HG03045 (cell line): ENCODE measurements at regions not wholly inside any gene's neighbourhood (a gene's known extent, or its start where the extent isn't known, plus 50 kb on each side); places are given as distances from the start of the nearest gene placed in this dataset.
"Not testable (repeated sequence)": the region's sequence is repeated elsewhere in the genome, so short reads cannot be mapped to it uniquely, and the experiment has no call there.

Experiments used
- ATAC-seq: cut with Tn5 transposase; IDR thresholded peaks from one replicate; pipeline ENCODE4 v1.9.1; 2021; ENCODE audit warnings: mild to moderate bottlenecking, moderate library complexity; ENCODE audit not compliant: unreplicated experiment

DNA sequence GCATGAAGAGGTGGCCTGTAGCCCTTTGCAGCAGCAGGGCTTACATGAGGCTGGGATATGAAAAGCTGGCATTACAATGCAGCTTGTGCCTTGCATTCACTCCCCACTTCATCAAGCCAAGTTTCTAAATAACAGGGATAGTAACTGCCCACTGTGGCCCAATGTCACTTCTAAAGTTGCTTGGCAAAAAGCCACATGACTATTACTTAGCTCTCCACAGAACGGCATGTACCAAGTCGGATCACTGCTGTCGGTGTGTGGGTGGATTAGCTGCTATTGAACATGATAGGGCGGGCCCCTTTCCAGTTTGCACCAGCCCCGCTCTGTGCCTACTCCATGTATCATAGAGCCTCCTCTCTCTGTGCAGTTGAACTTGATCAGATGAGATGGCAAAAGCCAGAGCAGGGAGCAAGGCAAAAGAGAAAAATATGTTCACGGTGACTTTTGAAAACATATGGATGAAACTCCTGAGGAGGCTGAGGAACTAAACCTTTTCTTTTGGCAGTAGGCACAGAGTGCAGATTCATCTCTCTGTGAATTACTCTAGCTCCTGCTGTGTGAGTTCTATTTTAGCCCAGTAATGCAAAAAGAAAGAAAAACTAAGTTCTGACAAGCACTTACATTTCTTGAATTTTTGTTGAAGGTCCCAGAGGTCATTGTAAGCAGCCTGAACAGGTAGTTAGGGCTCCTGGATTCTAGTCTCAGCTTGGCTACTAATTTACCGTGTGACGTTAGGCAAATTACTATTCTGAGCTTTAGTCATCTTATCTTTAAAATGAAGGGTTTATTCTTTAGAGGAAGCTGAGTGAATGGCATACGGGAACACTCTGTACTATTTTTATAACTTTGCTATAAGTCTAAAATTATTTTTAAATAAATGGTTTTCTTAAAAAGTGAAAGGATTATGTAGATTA, 125.6 kb upstream of the NBPF9 start:
- not testable (repeated sequence) for ATAC-seq

- ATAC-seq: not testable (repeated sequence)
Observed at GRCh38 chr1:149229813-149230212, 126.5 kb upstream of the NBPF9 start.

DNA sequence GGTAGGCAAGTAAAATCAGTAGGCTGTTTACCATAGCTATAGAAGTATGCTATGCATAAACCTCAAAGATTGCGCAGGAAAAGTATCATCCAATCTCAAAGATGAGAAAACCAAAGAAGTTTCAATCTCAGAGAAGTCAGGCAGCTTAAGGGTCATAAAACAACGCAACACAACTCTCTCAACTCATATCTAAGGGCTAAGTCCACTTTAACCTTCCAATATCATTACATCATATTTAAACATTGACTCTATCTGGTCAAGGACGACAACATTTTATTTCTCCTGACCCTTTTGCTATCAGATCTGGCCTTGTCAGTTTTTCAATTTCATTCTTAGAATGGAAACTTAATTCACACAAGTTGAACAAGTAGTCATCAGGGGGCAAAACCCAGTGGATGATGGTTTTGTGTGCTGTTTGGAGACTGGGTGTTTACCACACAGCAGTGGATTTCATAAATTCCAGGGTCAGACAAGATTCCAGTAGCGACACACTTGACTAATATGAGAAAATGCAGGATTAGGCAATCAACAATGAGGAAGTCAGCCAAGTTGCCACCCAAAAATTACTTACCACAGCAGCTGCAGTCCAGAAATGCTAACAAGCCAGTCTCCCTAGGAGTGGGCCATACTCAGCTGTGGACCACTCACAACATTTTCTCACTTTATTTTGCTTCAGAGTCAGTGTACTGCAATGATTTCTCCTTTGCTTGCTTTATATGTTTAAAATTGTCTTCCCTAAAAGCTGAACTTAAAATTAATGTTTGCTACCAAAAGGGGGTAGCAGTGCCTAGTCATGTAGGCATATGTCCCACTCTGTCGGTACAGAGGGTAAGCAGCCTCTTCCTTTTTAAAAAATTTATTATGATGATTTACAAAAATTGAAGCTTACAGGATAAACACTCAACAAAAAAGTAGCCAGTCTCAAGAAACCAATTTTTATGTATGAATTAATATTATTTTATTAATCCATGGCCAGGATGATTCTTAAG, 131.9 kb upstream of the NBPF9 start:
- not testable (repeated sequence) for ATAC-seq

DNA sequence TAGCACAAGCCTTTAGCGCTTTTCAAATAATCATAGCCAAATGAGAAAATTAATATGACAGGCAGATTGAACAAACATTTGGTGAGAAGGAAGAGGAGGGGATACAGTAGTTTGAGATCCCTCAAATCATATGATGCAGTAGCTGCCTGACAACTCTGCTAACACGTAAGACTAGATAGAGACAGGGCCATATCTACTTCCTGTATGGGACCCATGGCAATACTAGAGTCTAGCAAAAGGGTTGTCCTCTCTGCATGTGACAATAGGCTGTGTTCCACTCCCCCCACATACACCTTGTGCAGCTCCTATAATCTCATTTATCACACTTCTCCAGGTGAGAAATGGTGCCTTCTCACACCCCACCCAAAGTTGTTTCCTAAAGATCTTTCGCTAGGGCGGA, 134.2 kb upstream of the NBPF9 start:
- not testable (repeated sequence) for ATAC-seq

GRCh38 chr1:149239897-149240508, 136.7 kb upstream of the NBPF9 start:
- not testable (repeated sequence) for ATAC-seq

DNA sequence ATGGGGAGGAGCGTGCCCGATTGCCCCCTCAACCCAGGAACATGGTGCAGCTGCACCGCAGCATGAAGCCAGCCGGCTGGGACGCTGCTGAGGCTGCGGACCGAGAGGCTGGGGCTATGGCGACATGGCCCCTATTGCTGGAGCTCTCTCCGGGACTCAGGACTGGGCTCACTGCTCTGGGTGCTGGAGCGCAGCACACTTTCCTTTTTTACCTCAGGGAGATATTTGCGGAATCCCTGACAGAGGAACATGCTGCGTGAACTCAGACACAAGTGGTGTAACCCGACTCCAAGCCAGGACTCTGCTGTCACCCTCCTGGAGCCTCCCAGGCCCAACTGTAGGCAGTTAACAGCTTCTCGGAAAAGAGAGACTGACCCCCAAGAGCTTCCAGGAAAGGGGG, 137.2 kb upstream of the NBPF9 start:
- ATAC-seq: not testable (repeated sequence)

- not testable (repeated sequence) for ATAC-seq
Observed at GRCh38 chr1:149241272-149241671, 137.9 kb upstream of the NBPF9 start.

GRCh38 chr1:149243572-149243971, 140.2 kb upstream of the NBPF9 start:
- not testable (repeated sequence) for ATAC-seq

DNA sequence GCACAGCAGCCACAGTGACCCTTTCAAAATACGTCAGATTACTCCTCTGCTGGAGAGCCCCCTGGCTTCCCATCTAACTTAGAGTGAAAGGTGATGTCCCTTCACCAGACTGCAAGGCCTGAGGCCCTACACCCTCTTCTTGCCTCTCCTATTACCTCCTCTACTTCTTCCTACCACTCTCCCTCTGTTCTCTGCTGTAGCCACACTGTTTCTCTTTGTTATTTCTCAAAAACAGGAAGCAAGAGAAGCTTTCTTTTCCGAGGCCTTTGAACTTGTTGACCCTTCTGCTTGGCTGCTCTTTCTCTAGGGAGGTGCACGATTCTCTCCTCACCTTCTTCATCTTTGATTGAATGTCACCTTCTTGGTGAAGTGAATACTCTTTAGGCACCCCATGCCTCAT, 141.3 kb upstream of the NBPF9 start:
- not testable (repeated sequence) for ATAC-seq

GRCh38 chr1:149246212-149246611, 142.9 kb upstream of the NBPF9 start:
- not testable (repeated sequence) for ATAC-seq

DNA sequence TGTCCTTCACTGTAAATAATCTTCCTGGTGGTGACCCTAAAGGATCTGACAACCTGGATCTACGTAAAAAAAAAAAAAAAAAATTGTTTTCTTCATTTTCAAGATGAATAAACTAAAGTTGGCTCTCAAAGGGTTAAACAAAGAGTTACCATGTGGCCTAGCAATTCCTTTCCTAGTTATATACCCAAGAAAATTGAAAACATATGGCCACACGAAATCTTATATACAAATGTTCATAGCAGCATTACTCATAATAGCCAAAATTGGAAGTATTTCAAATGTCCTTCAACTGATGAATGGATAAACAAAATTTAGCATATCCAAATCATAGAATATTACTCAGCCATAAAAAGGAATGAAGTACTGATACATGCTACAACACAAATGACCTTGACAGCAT, 145.3 kb upstream of the NBPF9 start:
- not testable (repeated sequence) for ATAC-seq

DNA sequence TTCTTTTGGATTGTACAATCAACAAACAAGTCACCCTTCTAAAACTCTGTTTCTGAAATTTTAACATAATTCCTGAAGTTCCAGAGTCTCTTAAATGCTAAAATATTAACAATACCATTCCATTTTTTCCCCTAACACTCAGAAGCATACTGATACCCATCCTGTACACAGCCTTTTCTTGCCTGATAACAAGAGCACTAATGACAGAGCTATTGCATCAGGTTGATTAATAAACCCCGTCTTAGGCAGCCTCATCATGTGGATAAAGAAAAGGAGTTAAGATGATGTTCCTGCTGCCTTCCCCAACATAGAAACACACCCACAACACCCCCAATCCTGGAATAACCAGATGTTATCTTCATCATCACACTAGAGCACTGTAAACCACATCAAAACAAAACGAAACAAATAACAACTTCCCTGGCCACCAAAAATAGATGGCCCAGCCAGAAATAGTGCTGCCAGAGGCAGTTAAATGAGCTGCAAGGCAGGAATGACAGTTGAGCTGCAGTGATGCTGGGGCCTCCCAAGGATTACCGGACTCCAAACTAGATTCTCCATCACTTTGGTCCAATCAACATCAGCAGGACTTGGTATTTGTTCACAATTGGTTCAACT, 146.6 kb upstream of the NBPF9 start:
- not testable (repeated sequence) for ATAC-seq

GRCh38 chr1:149254894-149255847, 151.8 kb upstream of the NBPF9 start:
- not testable (repeated sequence) for ATAC-seq

DNA sequence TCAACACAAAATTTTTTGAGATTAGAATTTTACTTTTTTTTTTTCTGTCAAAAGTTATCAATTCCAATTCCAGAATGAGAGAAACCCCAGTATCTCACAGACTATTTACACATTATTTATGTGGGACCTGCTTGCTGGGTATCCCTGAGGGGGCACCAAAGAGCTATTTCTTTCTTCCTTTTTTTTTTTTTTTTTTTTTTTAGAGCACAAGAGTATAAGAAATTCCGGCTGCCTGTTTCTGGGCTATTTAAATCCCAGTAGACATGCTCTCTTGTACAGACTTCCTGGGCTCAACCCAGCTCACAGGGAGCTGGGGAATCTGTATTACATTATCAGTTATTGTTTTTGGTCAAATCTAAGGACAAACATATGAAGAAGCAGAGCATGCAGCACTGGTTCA, 156.9 kb upstream of the NBPF9 start:
- ATAC-seq: not testable (repeated sequence)

- not testable (repeated sequence) for ATAC-seq
Observed at GRCh38 chr1:149260736-149261340, 157.5 kb upstream of the NBPF9 start.

DNA sequence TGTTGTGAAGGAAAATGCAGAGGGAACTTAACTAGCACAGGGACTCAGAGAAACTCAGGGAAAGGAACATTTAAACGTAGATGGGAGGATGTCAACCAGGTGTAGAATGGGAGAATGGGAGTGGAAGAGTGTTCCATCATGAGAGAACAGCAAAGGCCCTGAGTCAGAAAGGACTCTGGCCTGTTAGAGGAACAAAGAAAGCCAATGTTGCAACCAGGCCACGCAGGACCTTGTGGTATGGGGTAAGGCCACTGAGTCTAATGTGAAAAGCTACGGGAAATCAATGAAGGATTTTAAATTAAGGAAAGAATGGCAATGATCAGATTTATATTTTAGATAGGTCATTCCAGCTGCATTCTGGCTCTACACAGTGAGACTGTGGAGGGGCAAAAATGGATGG, 163.9 kb upstream of the NBPF9 start:
- not testable (repeated sequence) for ATAC-seq

GRCh38 chr1:149269001-149269702, 165.8 kb upstream of the NBPF9 start:
- not testable (repeated sequence) for ATAC-seq

DNA sequence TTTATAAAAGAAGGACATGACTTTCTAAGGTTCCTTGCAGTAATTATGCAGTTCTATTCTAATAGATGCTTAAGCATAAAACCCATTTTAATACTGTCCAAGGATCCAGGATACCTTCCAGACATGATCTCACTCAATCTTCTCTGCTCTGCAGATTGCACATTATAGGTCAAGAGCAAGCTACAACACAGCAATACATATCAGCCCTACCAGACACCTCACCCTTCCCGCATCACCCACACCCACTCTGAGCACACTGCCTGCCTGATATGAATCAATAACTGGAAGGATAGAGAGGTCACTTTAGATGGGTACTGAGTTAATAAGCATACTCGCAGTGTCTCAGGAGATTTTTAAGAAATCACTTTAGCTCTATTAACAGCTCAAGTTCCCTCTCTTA, 166.5 kb upstream of the NBPF9 start:
- not testable (repeated sequence) for ATAC-seq
